ENCODE measurements at regions not wholly inside any gene's neighbourhood (a gene's known extent, or its start where the extent isn't known, plus 50 kb on each side); places are given as distances from the start of the nearest gene placed in this dataset.

DNA sequence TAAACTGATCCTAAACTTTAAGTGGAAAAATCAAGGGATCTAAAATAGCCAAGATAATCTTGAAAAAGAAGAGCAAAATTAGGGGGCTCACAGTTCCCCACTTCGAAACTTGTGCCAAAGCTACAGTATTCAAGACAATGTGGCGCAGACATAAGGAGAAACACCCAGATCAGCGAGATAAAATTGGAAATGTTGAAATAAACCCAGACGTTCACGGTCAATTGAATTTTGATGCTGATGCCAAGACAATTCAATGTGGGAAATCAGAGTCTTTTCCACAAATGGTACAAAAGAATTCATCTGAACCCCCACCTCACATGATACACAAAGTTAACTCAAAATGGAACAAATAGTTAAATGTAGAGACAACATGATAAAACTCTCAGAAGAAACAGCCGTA lies 601.6 kb downstream of the BRD1 start (continued):
- TF ChIP-seq, protein P1, sequence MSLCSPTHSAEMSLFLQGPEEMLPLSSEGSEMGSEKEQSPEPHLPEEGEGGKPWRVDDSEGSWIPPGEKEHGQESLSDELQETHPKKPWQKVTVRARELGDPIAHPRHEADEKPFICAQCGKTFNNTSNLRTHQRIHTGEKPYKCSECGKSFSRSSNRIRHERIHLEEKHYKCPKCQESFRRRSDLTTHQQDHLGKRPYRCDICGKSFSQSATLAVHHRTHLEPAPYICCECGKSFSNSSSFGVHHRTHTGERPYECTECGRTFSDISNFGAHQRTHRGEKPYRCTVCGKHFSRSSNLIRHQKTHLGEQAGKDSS (CRISPR knock-in tag; IDR thresholded peaks at IDR 0.05; ENCODE audit: borderline replicate concordance, low read depth): no peak
- TF ChIP-seq RORA (CRISPR knock-in tag; IDR thresholded peaks at IDR 0.05): no peak

GRCh38 chr22:49224243-49224642 lies 603.4 kb downstream of the BRD1 start:
- Histone ChIP-seq H3K9me3 (ENCODE audit: low read length) (peaks cover 3% of the 10 kb centered on the region; the same call in 1 of the 2 replicates), H3K27me3 (ENCODE audit: control insufficient read depth in 1 of 2, insufficient read depth in 2 of 2, low read length in 2 of 2) (no peaks in the 10 kb centered on the region), H4K20me1 (ENCODE audit: insufficient read depth, low read length) (no peaks in the 10 kb centered on the region), H3K9ac (ENCODE audit: insufficient read depth, low read depth, low read length) (no peak overlapping the region), H2AFZ (ENCODE audit: low read length) (no peak overlapping the region), H3K36me3 (replicated peaks in 1 of 2; ENCODE audit: control insufficient read depth in 1 of 2, insufficient read depth in 2 of 2, low read length in 2 of 2) (no peaks in the 10 kb centered on the region), H3K79me2 (ENCODE audit: insufficient read depth, low read length) (no peaks in the 10 kb centered on the region), H3K4me1 (ENCODE audit: insufficient read depth, low read length) (no peaks in the 10 kb centered on the region), H3K27ac (ENCODE audit: extremely low read length, insufficient read depth, low read length) (no peak overlapping the region), H3K4me2 (ENCODE audit: low read depth, low read length) (no peak overlapping the region), H3K4me3 (replicated peaks in 1 of 3; ENCODE audit: insufficient read depth in 1 of 3, low read depth in 2 of 3, low read length in 3 of 3) (no peak overlapping the region)
- in situ Hi-C loops (cut with HindIII; ENCODE audit: extremely low pct_ligation_motif_present, low pct_unique_long_range_greater_than_20kb) (no loop called here), intact Hi-C loops (cut with micrococcal nuclease; ENCODE audit: unreplicated experiment) (no loop called here)
- WGBS (ENCODE audit: low lambda C conversion rate): under 1% methylated on average over 4 of the region's 4 CpGs
- DNase-seq (ENCODE audit: low spot score): no peak
- ChIA-PET POLR2A (no interaction called here), CTCF (ENCODE audit: low intra/inter-chr PET ratio, low total read pairs) (no interaction called here)
- no TSS peak for BruUV-seq (replicated peaks)
- ATAC-seq: no peak
- TF ChIP-seq ZNF383 (CRISPR knock-in tag; IDR thresholded peaks at IDR 0.05; ENCODE audit: borderline replicate concordance) (no peak), CCDC6 (CRISPR knock-in tag; IDR thresholded peaks at IDR 0.05) (no peak)
- no peak for FAIRE-seq

DNA sequence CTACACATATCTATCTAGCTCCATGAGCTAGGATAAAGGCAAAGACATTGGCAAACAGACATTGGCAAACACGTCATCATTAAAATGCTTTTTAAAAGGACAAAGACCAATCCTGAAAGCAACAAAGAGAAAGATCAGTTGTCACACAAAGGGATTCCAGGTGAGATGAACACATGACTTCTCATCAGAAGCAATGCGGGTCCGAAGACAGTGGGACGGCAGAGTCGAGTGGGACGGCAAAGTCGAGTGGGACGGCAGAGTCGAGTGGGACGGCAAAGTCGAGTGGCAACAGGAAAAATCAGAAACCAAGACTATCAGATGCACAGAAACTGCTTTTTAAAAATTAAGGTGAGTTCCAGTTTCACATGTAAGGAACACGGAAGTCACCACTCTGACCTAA lies 609.5 kb downstream of the BRD1 start:
- Histone ChIP-seq H3K79me2 (ENCODE audit: insufficient read depth, low read length) (no peaks in the 10 kb centered on the region), H3K4me3 (replicated peaks in 1 of 3; ENCODE audit: insufficient read depth in 1 of 3, low read depth in 2 of 3, low read length in 3 of 3) (no peak overlapping the region), H3K27me3 (ENCODE audit: control insufficient read depth in 1 of 2, insufficient read depth in 2 of 2, low read length in 2 of 2) (peaks cover 0 to 2% of the 10 kb centered on the region in 2 experiments; a peak in 1 of 5 replicates), H3K27ac (ENCODE audit: extremely low read length, insufficient read depth, low read length) (no peak overlapping the region), H3K4me2 (ENCODE audit: low read depth, low read length) (no peak overlapping the region), H3K9ac (ENCODE audit: insufficient read depth, low read depth, low read length) (no peak overlapping the region), H2AFZ (ENCODE audit: low read length) (no peak overlapping the region), H3K9me3 (ENCODE audit: low read length) (peaks cover 22% of the 10 kb centered on the region), H4K20me1 (ENCODE audit: insufficient read depth, low read length) (no peaks in the 10 kb centered on the region), H3K36me3 (replicated peaks in 1 of 2; ENCODE audit: control insufficient read depth in 1 of 2, insufficient read depth in 2 of 2, low read length in 2 of 2) (no peaks in the 10 kb centered on the region), H3K4me1 (ENCODE audit: insufficient read depth, low read length) (no peaks in the 10 kb centered on the region)
- no TSS peak for BruUV-seq (replicated peaks)
- TF ChIP-seq FOSL2 (CRISPR knock-in tag; IDR thresholded peaks at IDR 0.05) (no peak), NFIC (IDR thresholded peaks at IDR 0.05; ENCODE audit: low read length) (no peak), ZNF317 (CRISPR knock-in tag; IDR thresholded peaks at IDR 0.05) (peak; percentile 98), SMAD3 (CRISPR knock-in tag; IDR thresholded peaks at IDR 0.05) (no peak), AHR (CRISPR knock-in tag; IDR thresholded peaks at IDR 0.05) (no peak), RFXANK (CRISPR knock-in tag; IDR thresholded peaks at IDR 0.05) (no peak), CREB1 (IDR thresholded peaks at IDR 0.05) (peak; percentile 49), CREB1 (CRISPR knock-in tag; IDR thresholded peaks at IDR 0.05) (no peak)
- no peak for ATAC-seq
- CTCF ChIA-PET (ENCODE audit: low intra/inter-chr PET ratio, low total read pairs): no interaction called here
- FAIRE-seq: no peak
- no peak for DNase-seq (ENCODE audit: low spot score)
- POLR2A ChIA-PET: no interaction called here
- in situ Hi-C loops (cut with HindIII; ENCODE audit: extremely low pct_ligation_motif_present, low pct_unique_long_range_greater_than_20kb): no loop called here
- intact Hi-C loops (cut with micrococcal nuclease; ENCODE audit: unreplicated experiment): no loop called here
- WGBS (ENCODE audit: low lambda C conversion rate): 50% methylated on average over 12 of the region's 12 CpGs

All from HepG2 (cell line).